NK-92 treated with Interleukin-12 subunit alpha and Interleukin-12 subunit beta, amount 100 ng/mL, for 24 hours (cell line): ENCODE measurements at regions not wholly inside any gene's neighbourhood (a gene's known extent, or its start where the extent isn't known, plus 50 kb on each side); places are given as distances from the start of the nearest gene placed in this dataset.
"Not testable (repeated sequence)": the region's sequence is repeated elsewhere in the genome, so short reads cannot be mapped to it uniquely, and the experiment has no call there.

Experiments
- DNase-seq: peaks from one replicate; lab custom pipeline; 2025; lab: John Stamatoyannopoulos, UW

GRCh38 chr17:77037943-77038342 is 102.8 kb upstream of the SEC14L1 start:
- DNase-seq, result no peak

- no peak for DNase-seq
Measured at GRCh38 chr17:77038884-77039555, 101.7 kb upstream of the SEC14L1 start.

- DNase-seq, result no peak
Measured at GRCh38 chr17:77042476-77043231, 98.1 kb upstream of the SEC14L1 start.

- no peak for DNase-seq
Measured at GRCh38 chr17:77045441-77046041, 95.2 kb upstream of the SEC14L1 start.

- no peak for DNase-seq
Measured at GRCh38 chr17:77049440-77049839, 91.3 kb upstream of the SEC14L1 start.

GRCh38 chr17:77050901-77051300 is 89.9 kb upstream of the SEC14L1 start:
- not testable (repeated sequence) for DNase-seq

- no peak for DNase-seq
Measured at GRCh38 chr17:77054936-77055335, 85.8 kb upstream of the SEC14L1 start.

GRCh38 chr17:77055453-77055852 is 85.3 kb upstream of the SEC14L1 start:
- DNase-seq, result no peak

GRCh38 chr17:77058016-77058415 is 82.8 kb upstream of the SEC14L1 start:
- no peak for DNase-seq

GRCh38 chr17:77061669-77062068 is 79.1 kb upstream of the SEC14L1 start:
- no peak for DNase-seq

- DNase-seq, result no peak
Measured at GRCh38 chr17:77064598-77064997, 76.2 kb upstream of the SEC14L1 start.

GRCh38 chr17:77066165-77066564 is 74.6 kb upstream of the SEC14L1 start:
- DNase-seq, result no peak

GRCh38 chr17:77066726-77067409 is 73.9 kb upstream of the SEC14L1 start:
- DNase-seq, result peak; percentile 24

GRCh38 chr17:77068915-77069314 is 71.9 kb upstream of the SEC14L1 start:
- DNase-seq, result no peak

GRCh38 chr17:77070888-77071279 is 69.9 kb upstream of the SEC14L1 start:
- DNase-seq, result no peak

- no peak for DNase-seq
Measured at GRCh38 chr17:77071925-77072490, 68.8 kb upstream of the SEC14L1 start.

GRCh38 chr17:77072670-77073069 is 68.1 kb upstream of the SEC14L1 start:
- no peak for DNase-seq

GRCh38 chr17:77074681-77075080 is 66.1 kb upstream of the SEC14L1 start:
- DNase-seq, result no peak

- DNase-seq, result no peak
Measured at GRCh38 chr17:77076124-77076830, 64.5 kb upstream of the SEC14L1 start.

- DNase-seq, result no peak
Measured at GRCh38 chr17:77083531-77083930, 57.2 kb upstream of the SEC14L1 start.

GRCh38 chr17:77085926-77086432 is 54.8 kb upstream of the SEC14L1 start:
- no peak for DNase-seq
